B cell (primary cell): ENCODE measurements at regions not wholly inside any gene's neighbourhood (a gene's known extent, or its start where the extent isn't known, plus 50 kb on each side); places are given as distances from the start of the nearest gene placed in this dataset.

Source experiments
- EZH2 ChIP-seq: IDR thresholded peaks from 2 replicates; pipeline ENCODE4 v1.6.1; 2012; ENCODE audit warnings: borderline replicate concordance, low read depth, mild to moderate bottlenecking, moderate library complexity, low read length; ENCODE audit not compliant: insufficient read depth, poor library complexity, severe bottlenecking
- TF ChIP-seq, protein P1 (sequence below): fragments of 200-600 bp; IDR thresholded peaks from one replicate; pipeline ENCODE4 v1.8.0; 2022; ENCODE audit warnings: antibody characterized with exemption, mild to moderate bottlenecking

DNA sequence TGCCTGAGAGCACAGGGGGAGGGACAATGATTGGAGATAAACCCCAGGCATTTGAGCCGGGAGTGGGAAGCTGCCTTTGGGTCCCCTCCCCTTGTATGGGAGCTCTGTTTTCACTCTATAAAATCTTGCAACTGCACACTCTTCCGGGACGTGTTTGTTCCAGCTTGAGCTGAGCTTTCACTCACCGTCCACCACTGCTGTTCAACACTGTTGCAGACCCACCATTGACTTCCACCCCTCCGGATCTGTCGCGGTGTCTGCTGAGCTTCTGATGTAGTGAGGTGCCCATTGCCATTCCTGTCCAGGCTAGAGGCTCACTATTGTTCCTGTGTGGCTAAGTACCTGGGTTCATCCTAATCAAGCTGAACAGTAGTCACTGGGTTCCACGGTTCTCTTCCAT, 231.6 kb upstream of the CWC22 start:
- TF ChIP-seq, protein P1, sequence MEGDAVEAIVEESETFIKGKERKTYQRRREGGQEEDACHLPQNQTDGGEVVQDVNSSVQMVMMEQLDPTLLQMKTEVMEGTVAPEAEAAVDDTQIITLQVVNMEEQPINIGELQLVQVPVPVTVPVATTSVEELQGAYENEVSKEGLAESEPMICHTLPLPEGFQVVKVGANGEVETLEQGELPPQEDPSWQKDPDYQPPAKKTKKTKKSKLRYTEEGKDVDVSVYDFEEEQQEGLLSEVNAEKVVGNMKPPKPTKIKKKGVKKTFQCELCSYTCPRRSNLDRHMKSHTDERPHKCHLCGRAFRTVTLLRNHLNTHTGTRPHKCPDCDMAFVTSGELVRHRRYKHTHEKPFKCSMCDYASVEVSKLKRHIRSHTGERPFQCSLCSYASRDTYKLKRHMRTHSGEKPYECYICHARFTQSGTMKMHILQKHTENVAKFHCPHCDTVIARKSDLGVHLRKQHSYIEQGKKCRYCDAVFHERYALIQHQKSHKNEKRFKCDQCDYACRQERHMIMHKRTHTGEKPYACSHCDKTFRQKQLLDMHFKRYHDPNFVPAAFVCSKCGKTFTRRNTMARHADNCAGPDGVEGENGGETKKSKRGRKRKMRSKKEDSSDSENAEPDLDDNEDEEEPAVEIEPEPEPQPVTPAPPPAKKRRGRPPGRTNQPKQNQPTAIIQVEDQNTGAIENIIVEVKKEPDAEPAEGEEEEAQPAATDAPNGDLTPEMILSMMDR = no peak
- no peak for TF ChIP-seq EZH2
